GM21360 (cell line): ENCODE measurements at regions not wholly inside any gene's neighbourhood (a gene's known extent, or its start where the extent isn't known, plus 50 kb on each side); places are given as distances from the start of the nearest gene placed in this dataset.

Experiments
- ATAC-seq: cut with Tn5 transposase; IDR thresholded peaks from one replicate; pipeline ENCODE4 v1.9.1; 2021; ENCODE audit warnings: mild to moderate bottlenecking, moderate library complexity; ENCODE audit not compliant: unreplicated experiment

DNA sequence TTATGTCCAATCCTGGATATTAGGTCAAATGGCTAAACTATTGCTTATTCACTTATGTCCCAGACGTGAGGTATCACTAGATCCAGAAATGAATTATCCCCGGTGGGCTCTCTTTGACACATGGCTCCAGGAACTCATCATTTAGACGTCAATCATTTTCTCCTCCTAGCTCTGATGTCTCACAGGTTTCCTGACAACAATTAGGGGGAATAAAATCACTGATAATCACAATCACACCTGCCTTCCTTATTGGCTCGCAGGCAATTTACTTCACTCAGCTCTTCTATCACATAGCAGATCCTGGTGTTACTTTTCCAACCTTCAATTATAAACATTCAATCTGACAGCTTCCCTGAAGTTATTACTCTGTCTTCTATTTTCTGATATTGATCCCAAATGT lies 634.0 kb upstream of the TENM4 start:
- ATAC-seq: no peak

DNA sequence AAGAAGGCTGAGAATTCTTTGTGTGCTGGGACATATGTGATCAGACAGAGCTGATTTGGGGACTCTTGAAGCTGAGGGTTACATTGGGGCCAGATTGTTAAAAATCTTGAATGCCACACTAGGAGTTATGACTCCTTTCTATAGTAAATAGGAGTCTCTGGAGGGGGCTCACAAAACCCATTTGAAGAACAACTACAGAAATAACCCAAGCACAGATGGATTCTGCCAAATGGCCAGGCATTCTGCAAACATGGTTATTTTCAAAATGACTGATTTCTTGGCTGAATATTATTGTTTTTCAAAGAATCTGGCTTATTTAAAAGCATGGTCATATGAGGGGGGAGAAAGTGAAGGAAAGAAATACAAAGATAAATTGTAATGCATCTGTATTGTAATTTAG lies 625.5 kb upstream of the TENM4 start:
- ATAC-seq: no peak

DNA sequence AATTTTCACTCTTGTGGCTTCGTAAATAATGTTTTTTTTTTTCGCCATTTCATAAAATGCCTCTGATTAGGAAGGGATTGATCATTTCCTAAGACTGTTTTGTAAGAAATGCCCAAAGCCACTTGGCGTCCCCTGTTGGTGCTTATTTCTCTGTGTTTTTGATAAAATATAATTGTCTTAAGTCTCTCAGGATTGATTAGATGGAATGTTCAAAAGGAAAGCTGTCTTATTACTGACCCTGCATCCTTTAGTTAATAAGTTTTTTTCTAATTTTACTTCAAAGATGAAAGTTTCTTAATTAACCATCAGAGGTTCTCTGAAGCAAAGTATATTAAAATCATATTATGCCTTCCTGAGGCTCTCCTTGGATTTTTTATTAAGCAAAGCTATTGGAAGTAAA lies 624.3 kb upstream of the TENM4 start:
- no peak for ATAC-seq

DNA sequence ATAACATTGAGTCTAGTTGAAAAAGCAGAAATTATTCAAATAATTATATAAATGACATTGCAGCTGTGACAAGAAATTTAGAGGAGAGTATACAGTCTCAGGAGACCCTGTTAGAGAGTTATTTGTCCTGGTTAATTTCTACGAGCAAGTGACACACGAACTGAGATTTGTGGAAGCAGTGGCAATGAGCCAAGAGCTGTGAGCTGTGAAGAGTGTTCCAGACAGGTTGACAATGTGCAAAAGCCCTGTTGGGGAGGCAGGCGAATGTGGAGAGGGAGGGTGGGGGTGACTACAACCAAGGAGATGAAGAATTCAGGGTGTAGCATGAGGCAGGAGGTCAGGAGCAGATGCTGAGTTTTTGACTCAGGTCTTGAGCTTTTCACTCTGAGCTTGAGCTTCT lies 620.2 kb upstream of the TENM4 start:
- ATAC-seq: no peak

DNA sequence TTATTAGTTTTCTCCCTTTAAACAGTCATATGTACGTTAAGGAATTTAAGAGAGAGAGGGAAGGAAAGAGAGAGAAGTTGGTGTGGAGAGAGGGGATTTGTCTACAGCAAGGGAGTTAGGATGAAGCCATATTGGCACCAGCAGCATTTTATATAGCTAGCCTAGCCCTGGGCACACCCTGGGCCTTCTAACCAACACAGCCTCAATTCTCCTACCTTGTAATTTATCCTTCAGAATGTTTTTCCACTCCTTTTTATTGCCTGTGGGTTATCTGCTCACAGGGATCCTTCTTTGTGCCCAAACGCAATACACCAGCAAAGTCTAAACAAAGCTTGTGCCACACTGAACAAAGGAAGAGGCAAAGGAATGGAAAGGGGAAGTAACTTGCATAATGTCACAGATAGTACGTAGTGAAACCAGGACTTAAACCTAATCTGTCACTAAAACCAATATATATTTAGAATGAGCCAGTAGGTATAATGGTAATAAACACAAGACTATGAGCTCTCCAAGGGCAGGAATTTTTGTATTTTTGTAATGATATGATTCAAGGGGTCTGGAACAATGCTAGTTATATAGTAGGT lies 613.8 kb upstream of the TENM4 start:
- ATAC-seq: no peak

DNA sequence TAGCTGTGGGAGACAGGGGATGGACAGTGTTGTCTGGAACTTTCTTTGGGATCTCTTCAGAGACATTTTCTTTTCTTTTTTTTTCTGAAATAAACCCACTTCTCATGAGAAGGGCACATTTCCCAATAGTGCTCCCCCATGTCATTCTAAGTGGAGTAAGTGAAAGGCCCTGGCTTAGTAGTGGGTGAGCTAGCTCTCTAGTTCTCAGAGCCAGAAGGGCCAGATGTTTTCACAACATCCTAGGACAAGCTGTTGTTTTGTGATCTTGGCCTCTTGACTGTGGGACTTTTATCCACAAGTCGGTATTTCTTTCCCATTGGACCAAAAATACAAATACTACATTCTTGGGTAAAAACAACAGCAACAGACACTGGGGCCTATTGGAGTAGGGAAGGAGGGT lies 607.7 kb upstream of the TENM4 start:
- no peak for ATAC-seq

DNA sequence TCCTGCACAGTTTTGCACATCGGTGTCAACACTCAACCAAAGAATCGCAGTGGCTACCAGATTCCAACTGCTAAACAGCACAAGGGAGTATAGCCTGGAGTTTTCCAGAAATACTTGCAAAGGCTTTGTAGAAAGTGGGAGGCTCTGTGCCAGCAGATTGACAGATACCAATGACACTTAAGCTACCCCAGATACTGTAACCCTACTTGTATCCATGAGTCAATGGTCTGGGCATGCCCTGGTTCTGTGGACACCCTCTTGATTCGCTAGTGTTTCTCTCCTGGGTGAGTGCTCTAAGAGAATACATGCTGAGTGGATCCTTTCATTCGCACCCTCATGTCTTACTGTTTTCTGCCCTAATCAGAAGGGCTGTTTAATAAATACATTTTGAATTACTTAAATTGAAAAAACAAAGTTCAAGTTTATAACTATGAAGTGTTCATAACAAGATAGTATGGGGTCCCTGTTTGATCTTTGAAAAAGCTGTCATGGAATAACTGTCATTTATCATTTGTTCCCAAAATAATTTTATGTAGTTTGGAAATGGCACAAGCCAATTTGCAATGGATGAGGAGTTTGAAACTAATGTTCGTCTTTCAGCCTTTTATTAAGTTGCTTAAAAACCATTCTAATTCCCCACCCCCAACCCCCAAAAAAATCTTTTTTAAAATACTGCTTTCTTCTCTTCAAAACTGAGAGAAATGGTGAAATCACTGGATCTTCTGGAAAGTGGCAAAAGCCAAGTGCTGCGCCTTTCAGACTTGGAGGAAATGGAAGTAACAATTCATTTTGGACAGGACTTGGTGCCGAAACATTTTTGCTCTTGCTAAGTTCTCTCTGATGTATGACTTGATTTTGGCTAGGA lies 600.5 kb upstream of the TENM4 start:
- ATAC-seq: no peak

DNA sequence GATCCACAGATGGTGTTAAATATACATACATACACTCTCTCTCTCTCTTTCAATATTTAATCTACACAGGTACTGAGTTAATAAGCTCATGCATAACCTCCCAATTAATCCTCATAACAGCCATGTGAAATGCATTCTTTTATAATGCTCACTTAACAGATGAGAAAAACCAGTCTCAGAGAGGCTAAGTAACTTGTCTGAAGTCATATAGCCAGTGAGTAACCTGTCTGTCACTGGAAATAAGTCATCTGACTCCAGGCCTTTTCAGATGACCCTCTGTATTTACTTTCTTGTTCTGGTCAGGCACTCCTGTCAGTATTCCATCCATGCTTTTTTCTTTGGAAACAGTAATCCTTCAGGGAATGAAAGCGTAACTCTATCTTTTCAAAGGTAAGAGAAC lies 594.0 kb upstream of the TENM4 start:
- ATAC-seq: no peak

DNA sequence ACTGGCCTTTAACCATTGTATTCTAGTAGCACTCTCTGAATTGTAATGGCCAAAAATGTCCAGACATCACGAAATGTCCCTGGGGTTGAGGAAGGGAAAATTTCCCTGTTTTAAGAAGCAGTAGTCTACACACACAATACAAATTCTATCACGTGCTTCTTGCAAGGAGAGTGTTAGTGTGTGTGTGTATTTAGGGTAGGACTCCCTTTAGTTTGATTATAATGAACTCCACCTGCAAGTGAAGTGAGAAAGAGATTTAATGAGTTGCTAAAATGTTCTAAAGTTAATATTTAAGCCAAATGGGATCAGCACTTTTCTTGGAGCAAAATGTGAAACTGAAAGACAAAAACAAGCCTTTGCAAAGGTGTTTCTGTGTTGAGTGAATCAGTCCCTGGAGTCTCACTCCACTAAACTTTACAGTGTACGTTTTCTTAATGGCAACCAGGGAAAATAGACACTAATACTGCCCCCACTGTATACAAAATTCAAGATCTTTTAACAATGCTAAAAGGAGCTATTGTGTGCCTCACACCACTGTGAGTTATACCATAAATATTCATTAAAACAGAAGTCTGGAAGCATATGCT lies 590.3 kb upstream of the TENM4 start:
- no peak for ATAC-seq

DNA sequence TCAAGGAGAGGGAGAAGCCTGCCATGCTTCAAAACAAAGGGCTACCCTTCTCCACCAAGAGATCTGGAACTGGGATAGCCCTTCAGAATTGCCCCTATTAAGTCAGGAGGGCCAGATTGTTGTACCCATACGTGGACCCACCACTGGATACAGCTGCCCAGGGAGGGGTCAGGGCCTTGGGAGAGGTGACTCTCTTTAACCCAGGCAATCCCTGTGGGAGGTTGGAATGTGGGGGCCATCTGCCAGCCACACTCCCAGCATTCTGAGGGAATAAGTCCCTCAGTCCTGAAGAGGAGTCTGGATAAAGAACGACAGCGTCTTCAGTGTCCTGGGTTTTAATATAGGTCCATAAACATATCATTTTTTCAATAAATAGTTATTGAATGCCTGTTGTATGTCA lies 588.2 kb upstream of the TENM4 start:
- no peak for ATAC-seq

DNA sequence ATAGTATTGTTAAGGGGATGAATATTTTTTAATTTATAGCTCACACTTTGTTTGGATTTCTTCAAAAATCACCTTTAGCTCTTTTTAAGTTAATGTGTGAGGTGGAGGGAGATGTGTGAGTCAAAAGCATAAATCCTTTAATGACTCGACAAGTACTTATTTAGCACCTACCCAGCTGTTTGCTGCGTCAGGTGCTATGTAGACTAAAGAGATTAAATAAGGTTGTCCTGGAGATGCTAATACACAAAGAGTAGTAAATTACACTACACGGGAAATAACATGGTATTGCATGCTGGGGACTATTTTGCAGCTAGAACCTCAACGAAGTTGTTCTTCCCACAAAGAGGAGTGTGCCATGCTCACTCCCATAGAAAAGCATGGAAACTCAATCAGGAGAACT lies 583.3 kb upstream of the TENM4 start:
- ATAC-seq: no peak

DNA sequence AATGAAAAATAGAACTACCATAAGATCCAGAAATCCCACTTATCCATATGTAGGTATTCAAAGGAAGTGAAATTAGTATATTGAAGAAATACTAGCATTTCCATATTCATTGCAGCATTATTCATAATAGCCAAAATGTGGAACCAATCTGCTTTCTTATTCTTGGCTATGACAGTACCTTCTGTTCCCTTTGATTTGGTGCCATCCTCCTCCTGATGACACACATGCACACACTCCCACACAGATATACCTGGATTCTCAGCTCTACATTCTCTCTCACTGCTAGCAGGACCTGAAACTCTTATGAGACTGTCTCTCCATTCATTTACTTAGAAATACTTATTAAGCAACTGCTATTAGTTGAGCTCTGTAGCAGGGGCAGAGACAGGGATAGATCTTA lies 582.6 kb upstream of the TENM4 start:
- ATAC-seq: no peak

DNA sequence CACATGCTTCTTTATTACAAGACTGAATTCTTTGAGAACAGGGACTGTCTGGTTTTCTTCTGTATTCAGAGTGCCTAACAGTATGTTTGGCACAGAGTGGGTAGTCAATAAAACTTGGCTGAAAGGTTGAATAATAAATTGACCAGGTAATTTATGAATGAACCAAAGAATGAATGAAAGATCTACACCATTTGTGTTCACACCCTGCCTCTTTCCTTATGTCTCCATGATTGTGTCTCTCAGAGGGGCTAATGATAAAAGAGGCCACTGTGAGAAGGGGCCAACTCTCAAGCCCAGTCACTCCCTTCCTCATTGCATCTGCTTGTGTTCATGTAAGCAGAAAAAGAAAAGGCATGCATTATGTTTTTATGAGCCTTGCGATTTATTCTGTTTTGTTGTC lies 569.7 kb upstream of the TENM4 start:
- ATAC-seq: no peak

DNA sequence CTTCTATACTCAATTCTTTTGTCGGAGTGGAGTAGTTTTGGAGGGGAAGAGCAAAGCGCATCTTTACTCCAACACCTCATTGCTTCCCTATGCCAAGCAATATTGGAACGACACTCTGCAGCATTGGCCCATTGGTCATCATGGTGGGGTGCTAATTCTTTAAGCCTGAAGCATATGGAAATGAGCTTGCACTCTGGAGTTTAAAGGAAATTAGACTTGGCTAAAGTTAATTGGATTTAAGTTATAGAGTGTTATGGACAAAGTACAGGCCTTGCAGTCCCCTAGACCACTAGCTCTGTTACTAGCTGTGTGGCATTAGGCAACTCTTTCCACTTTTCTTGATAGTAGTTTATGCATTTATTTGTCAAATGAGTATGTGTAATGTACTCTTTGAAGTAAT lies 568.3 kb upstream of the TENM4 start:
- no peak for ATAC-seq

DNA sequence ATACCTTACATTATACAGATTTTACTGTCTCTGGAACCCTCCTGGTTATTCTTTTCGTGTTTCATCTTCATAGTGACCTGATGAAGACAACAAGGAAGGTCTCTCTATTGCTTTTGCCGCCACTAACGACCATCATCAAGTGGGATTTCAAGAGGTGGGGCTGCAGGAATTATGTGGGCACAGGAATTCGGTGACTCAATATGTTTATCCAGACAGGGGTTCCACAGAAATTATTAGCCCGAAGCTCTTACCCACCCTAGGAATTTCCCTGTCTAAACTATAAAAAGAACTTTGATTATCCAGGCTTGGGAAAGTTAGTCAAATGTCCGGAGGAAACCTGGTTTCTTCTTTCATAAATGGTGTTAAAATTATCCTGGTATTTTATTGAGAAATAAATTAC lies 566.8 kb upstream of the TENM4 start:
- no peak for ATAC-seq

DNA sequence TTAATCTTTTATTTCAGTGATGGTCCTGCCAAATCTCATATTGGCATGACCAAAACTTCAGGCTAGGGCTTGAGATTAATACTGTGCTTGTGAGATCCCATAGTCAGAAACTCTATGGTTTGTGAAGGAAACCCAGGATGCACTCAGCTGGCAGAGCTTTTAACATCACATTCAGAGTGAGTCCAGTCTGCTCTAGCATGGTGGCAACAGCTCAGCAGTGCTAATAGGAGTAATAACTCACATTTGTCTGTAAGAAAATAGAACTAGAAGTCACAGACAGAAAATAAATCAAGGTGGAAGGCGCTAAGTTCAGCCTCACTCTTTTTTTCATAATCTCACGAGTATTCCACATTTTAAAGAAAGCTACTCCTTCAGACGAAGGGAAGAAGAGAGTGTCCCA lies 549.3 kb upstream of the TENM4 start:
- no peak for ATAC-seq

DNA sequence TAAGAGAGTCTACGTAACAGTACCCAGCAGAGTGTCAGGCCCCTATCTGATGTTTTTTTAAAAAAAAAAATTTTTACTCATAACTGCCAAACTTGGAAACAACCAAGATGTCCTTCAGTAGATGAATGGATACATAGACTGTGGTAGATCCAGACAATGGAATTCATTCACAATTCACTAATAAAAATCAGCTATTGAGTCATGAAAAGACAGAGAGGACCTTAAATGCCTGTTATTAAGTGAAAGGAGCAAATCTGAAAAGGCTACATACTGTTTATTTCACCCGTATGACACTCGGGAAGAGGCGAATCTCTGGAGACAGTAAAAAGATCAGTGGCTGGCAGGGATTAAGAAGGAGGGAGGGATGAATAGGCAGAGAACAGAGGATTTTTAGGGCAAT lies 541.4 kb upstream of the TENM4 start:
- ATAC-seq: no peak

DNA sequence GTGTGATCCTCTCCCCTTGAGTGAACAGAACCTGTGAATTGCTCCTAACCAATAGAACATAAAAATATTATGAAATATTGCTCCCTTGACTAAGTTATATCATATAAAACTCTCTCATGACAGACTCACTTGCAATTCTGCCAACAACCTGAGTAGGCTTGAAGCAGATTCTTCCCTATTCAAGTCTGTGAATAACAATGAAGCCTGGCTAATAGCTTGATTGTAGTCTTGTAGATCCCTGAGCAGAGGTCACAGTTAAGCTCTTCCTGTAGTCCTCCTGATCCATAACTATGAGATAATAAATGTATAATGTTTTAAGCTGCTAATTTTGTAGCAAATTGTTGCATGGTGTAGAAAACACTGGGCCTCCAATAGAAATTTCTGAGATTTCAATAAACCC lies 540.1 kb upstream of the TENM4 start:
- ATAC-seq: no peak

DNA sequence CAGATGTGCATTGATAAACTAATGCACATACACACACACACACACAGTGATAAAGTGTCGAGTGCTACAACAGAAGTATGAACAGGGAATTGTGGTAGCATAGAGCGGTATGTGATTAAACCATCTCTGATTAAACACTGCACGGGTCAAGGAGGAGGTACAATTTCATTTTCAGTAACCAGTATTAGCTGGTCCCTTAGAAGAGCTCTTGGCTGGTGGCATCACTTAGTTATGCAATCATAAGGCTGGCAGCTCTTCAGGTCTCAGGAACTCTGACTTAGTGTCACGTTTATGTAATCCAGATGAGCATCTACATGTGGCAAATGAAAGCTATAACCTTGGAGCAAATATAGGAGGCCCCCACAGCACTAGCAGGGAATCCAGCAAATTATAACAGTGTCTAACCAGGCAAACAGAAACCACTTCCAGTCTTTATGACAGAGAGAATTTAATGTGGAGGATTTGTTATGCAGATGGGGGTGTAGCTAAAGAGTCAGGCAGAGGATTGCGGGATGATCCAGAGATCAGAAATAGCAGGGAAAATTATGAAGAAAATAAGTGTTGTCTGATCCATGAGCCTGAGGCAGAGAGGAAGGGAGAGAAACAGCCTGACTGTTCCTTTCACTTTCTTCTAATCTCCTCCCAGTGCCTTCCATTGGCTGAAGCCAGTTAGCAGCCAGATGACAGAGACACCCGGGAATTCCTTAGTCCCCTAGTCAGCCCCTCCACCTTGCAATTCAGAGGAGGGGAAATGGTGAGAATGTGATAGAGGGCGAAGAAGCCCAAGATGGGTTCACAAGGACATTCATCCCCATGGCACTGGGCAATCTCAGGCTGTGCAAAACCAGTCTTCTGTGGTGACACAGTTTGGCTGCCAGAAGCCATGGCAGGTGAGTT lies 533.1 kb upstream of the TENM4 start:
- ATAC-seq: no peak

DNA sequence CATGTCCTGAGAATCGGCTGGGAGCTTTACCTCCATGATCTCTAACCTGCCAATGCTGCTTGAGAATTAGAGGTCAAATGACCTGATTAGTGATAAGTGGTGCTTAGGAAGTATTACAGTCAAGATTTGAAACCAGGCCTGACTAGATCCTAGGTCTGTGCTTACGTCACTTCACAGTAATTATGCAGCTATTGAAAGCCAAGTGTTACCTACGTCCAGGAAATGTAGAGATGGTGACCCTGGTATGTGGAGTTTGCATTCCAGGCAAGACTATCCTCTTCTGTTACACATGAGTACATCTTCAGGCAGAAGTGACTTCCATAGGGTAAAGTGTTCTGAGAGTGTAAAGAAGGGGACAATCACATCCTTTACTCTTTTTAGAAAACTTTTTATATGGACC lies 530.4 kb upstream of the TENM4 start:
- no peak for ATAC-seq

DNA sequence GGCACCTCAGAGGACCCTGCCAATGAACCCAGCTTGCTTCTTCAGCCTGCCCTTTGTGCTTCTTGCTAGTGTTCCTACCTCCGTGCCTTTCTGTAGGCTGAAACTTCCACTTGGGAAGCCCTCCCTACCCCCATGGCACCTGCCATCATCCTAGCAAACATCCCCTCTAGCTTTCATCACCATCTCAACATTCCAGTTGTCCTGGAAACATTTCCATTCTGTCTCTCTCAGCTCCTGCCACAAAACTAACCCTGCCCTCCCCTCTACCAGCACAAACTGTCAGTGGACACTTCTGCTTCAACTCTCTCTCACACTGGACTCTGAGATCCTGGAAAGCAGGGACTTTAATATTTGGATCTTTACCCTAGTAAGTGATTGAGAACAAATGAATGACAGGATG lies 525.8 kb upstream of the TENM4 start:
- ATAC-seq: no peak
